OCI-LY1 (cell line): ENCODE measurements at regions not wholly inside any gene's neighbourhood (a gene's known extent, or its start where the extent isn't known, plus 50 kb on each side); places are given as distances from the start of the nearest gene placed in this dataset.
"Not testable (repeated sequence)": the region's sequence is repeated elsewhere in the genome, so short reads cannot be mapped to it uniquely, and the experiment has no call there.

ENCODE experiments used
- EZH2 ChIP-seq: fragments of 200-600 bp; sonication (generic), shearing (Covaris generic); IDR thresholded peaks from 2 replicates; pipeline ENCODE4 v1.8.0; 2017; ENCODE audit warnings: borderline replicate concordance, mixed run types, mild to moderate bottlenecking, antibody characterized with exemption, low read length, moderate library complexity, mixed read lengths
- TF ChIP-seq, protein P1 (sequence below): fragments of 200-600 bp; sonication (generic), shearing (Covaris generic); IDR thresholded peaks from 2 replicates; pipeline ENCODE4 v1.5.1; 2017; ENCODE audit warnings: mild to moderate bottlenecking, antibody characterized with exemption, low read length, moderate library complexity, mixed read lengths

DNA sequence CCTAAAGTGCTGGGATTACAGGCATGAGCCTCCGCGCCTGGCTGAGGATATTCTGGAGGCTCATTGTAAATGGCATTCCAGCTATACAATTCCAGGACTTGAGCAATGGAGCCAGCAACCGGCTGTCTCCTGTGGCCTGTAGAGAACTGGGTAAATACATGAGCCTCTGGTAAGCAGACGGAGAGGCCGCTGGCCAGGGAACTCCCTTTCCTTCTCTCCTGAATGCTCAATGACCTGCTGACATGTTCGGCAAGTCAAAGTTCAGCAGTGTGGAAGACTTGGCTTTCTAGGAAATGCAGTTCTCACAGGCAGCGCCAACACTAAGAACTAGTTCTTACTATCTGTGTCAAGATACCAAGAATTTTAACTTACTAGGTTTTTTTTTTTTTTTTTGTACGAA is 139.8 kb downstream of the SEPTIN7 start:
- TF ChIP-seq, protein P1, sequence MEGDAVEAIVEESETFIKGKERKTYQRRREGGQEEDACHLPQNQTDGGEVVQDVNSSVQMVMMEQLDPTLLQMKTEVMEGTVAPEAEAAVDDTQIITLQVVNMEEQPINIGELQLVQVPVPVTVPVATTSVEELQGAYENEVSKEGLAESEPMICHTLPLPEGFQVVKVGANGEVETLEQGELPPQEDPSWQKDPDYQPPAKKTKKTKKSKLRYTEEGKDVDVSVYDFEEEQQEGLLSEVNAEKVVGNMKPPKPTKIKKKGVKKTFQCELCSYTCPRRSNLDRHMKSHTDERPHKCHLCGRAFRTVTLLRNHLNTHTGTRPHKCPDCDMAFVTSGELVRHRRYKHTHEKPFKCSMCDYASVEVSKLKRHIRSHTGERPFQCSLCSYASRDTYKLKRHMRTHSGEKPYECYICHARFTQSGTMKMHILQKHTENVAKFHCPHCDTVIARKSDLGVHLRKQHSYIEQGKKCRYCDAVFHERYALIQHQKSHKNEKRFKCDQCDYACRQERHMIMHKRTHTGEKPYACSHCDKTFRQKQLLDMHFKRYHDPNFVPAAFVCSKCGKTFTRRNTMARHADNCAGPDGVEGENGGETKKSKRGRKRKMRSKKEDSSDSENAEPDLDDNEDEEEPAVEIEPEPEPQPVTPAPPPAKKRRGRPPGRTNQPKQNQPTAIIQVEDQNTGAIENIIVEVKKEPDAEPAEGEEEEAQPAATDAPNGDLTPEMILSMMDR: not testable (repeated sequence)
- not testable (repeated sequence) for TF ChIP-seq EZH2
